T-helper 2 cell treated with Interferon-gamma antibody and Interleukin-4, amounts not matched to agents 5 μg/mL and 100 μg/mL, for 36 hours (primary cell): ENCODE measurements at regions not wholly inside any gene's neighbourhood (a gene's known extent, or its start where the extent isn't known, plus 50 kb on each side); places are given as distances from the start of the nearest gene placed in this dataset.
"Not testable (repeated sequence)": the region's sequence is repeated elsewhere in the genome, so short reads cannot be mapped to it uniquely, and the experiment has no call there.

Experiments
- DNase-seq: peaks from one replicate; pipeline ENCODE4 v3.0.0; 2021; ENCODE audit warnings: low spot score
- H3K27ac Mint-ChIP-seq: one replicate; pipeline ENCODE4 v1.8.0; 2021; ENCODE audit warnings: mild to moderate bottlenecking, mixed read lengths
- H3K27me3 Mint-ChIP-seq: one replicate; pipeline ENCODE4 v1.8.0; 2021; ENCODE audit warnings: low read depth, mixed read lengths
- H3K36me3 Mint-ChIP-seq: one replicate; pipeline ENCODE4 v1.8.0; 2021; ENCODE audit warnings: low read depth, mixed read lengths
- H3K4me1 Mint-ChIP-seq: one replicate; pipeline ENCODE4 v1.8.0; 2021; ENCODE audit warnings: low read depth, mixed read lengths
- H3K4me3 Mint-ChIP-seq: one replicate; pipeline ENCODE4 v1.8.0; 2022; ENCODE audit warnings: mild to moderate bottlenecking, moderate library complexity, mixed read lengths
- H3K9me3 Mint-ChIP-seq: one replicate; pipeline ENCODE4 v1.8.0; 2021; ENCODE audit warnings: mixed read lengths

- Mint-ChIP-seq H3K36me3 (no peaks in the 10 kb centered on the region), H3K27ac (no peak overlapping the region), H3K4me3 (no peak overlapping the region), H3K9me3 (no peaks in the 10 kb centered on the region), H3K27me3 (no peaks in the 10 kb centered on the region), H3K4me1 (no peaks in the 10 kb centered on the region)
- DNase-seq, result no peak
Measured at GRCh38 chr10:123355748-123356481, 201.7 kb downstream of the BUB3 start.

- Mint-ChIP-seq H3K9me3 (no peaks in the 10 kb centered on the region), H3K36me3 (no peaks in the 10 kb centered on the region), H3K27me3 (no peaks in the 10 kb centered on the region), H3K4me1 (no peaks in the 10 kb centered on the region), H3K4me3 (no peak overlapping the region), H3K27ac (no peak overlapping the region)
- no peak for DNase-seq
Measured at GRCh38 chr10:123356799-123357198, 202.6 kb downstream of the BUB3 start.

GRCh38 chr10:123357421-123357930, 203.3 kb downstream of the BUB3 start:
- DNase-seq, result no peak
- H3K9me3 Mint-ChIP-seq, result no peaks in the 10 kb centered on the region
- H3K4me3 Mint-ChIP-seq, result no peak overlapping the region
- no peaks in the 10 kb centered on the region for H3K27me3 Mint-ChIP-seq
- no peak overlapping the region for H3K27ac Mint-ChIP-seq
- H3K4me1 Mint-ChIP-seq, result no peaks in the 10 kb centered on the region
- no peaks in the 10 kb centered on the region for H3K36me3 Mint-ChIP-seq

GRCh38 chr10:123359539-123359938, 205.3 kb downstream of the BUB3 start:
- H3K27me3 Mint-ChIP-seq, result no peaks in the 10 kb centered on the region
- H3K27ac Mint-ChIP-seq, result no peak overlapping the region
- no peak overlapping the region for H3K4me3 Mint-ChIP-seq

GRCh38 chr10:123361832-123362231, 207.6 kb downstream of the BUB3 start:
- DNase-seq, result no peak
- H3K4me1 Mint-ChIP-seq, result no peaks in the 10 kb centered on the region
- no peaks in the 10 kb centered on the region for H3K36me3 Mint-ChIP-seq
- no peak overlapping the region for H3K4me3 Mint-ChIP-seq
- no peak overlapping the region for H3K27ac Mint-ChIP-seq
- H3K9me3 Mint-ChIP-seq, result no peaks in the 10 kb centered on the region
- H3K27me3 Mint-ChIP-seq, result no peaks in the 10 kb centered on the region

More at GRCh38 chr10:123359539-123359938, 205.3 kb downstream of the BUB3 start:
- H3K9me3 Mint-ChIP-seq, result no peaks in the 10 kb centered on the region
- no peak for DNase-seq
- H3K36me3 Mint-ChIP-seq, result no peaks in the 10 kb centered on the region
- H3K4me1 Mint-ChIP-seq, result no peaks in the 10 kb centered on the region

GRCh38 chr10:123367195-123367594, 213.0 kb downstream of the BUB3 start:
- H3K36me3 Mint-ChIP-seq, result no peaks in the 10 kb centered on the region
- H3K9me3 Mint-ChIP-seq, result no peaks in the 10 kb centered on the region
- no peaks in the 10 kb centered on the region for H3K27me3 Mint-ChIP-seq
- no peak overlapping the region for H3K4me3 Mint-ChIP-seq
- no peak for DNase-seq
- no peaks in the 10 kb centered on the region for H3K4me1 Mint-ChIP-seq
- no peak overlapping the region for H3K27ac Mint-ChIP-seq

GRCh38 chr10:123371626-123372025, 217.4 kb downstream of the BUB3 start:
- not testable (repeated sequence) for H3K9me3 Mint-ChIP-seq, H3K4me3 Mint-ChIP-seq, H3K27ac Mint-ChIP-seq, H3K4me1 Mint-ChIP-seq, H3K27me3 Mint-ChIP-seq, H3K36me3 Mint-ChIP-seq, DNase-seq

GRCh38 chr10:123373591-123373990, 219.4 kb downstream of the BUB3 start:
- no peak for DNase-seq
- no peaks in the 10 kb centered on the region for H3K9me3 Mint-ChIP-seq
- H3K27ac Mint-ChIP-seq, result no peak overlapping the region
- H3K36me3 Mint-ChIP-seq, result no peaks in the 10 kb centered on the region
- H3K4me3 Mint-ChIP-seq, result no peak overlapping the region
- H3K27me3 Mint-ChIP-seq, result no peaks in the 10 kb centered on the region
- no peaks in the 10 kb centered on the region for H3K4me1 Mint-ChIP-seq

- DNase-seq, result no peak
- Mint-ChIP-seq H3K9me3 (no peaks in the 10 kb centered on the region), H3K36me3 (no peaks in the 10 kb centered on the region), H3K4me3 (no peak overlapping the region), H3K4me1 (no peaks in the 10 kb centered on the region), H3K27me3 (no peaks in the 10 kb centered on the region), H3K27ac (no peak overlapping the region)
Measured at GRCh38 chr10:123375097-123375496, 220.9 kb downstream of the BUB3 start.

- Mint-ChIP-seq H3K9me3 (no peaks in the 10 kb centered on the region), H3K36me3 (no peaks in the 10 kb centered on the region), H3K4me3 (no peak overlapping the region), H3K4me1 (no peaks in the 10 kb centered on the region), H3K27ac (no peak overlapping the region), H3K27me3 (no peaks in the 10 kb centered on the region)
- no peak for DNase-seq
Measured at GRCh38 chr10:123375738-123376137, 221.5 kb downstream of the BUB3 start.

- Mint-ChIP-seq H3K27me3 (no peaks in the 10 kb centered on the region), H3K27ac (no peak overlapping the region), H3K36me3 (no peaks in the 10 kb centered on the region), H3K4me3 (no peak overlapping the region), H3K9me3 (no peaks in the 10 kb centered on the region), H3K4me1 (no peaks in the 10 kb centered on the region)
- DNase-seq, result no peak
Measured at GRCh38 chr10:123377883-123378282, 223.7 kb downstream of the BUB3 start.

GRCh38 chr10:123378302-123378701, 224.1 kb downstream of the BUB3 start:
- no peak for DNase-seq
- H3K27ac Mint-ChIP-seq, result no peak overlapping the region
- H3K36me3 Mint-ChIP-seq, result no peaks in the 10 kb centered on the region
- no peaks in the 10 kb centered on the region for H3K27me3 Mint-ChIP-seq
- H3K4me1 Mint-ChIP-seq, result no peaks in the 10 kb centered on the region
- H3K9me3 Mint-ChIP-seq, result no peaks in the 10 kb centered on the region
- no peak overlapping the region for H3K4me3 Mint-ChIP-seq

- no peaks in the 10 kb centered on the region for H3K9me3 Mint-ChIP-seq
- no peaks in the 10 kb centered on the region for H3K4me1 Mint-ChIP-seq
- H3K27ac Mint-ChIP-seq, result no peak overlapping the region
- H3K36me3 Mint-ChIP-seq, result no peaks in the 10 kb centered on the region
- H3K4me3 Mint-ChIP-seq, result no peak overlapping the region
- no peaks in the 10 kb centered on the region for H3K27me3 Mint-ChIP-seq
- DNase-seq, result no peak
Measured at GRCh38 chr10:123379156-123379555, 225.0 kb downstream of the BUB3 start.

- Mint-ChIP-seq H3K4me3 (no peak overlapping the region), H3K27me3 (no peaks in the 10 kb centered on the region), H3K9me3 (peaks cover under 1% of the 10 kb centered on the region), H3K27ac (no peak overlapping the region), H3K36me3 (no peaks in the 10 kb centered on the region), H3K4me1 (no peaks in the 10 kb centered on the region)
- no peak for DNase-seq
Measured at GRCh38 chr10:123380491-123381085, 226.4 kb downstream of the BUB3 start.

- Mint-ChIP-seq H3K4me1 (no peaks in the 10 kb centered on the region), H3K9me3 (peaks cover 6% of the 10 kb centered on the region), H3K4me3 (no peak overlapping the region), H3K36me3 (no peaks in the 10 kb centered on the region), H3K27me3 (no peaks in the 10 kb centered on the region), H3K27ac (no peak overlapping the region)
- DNase-seq, result no peak
Measured at GRCh38 chr10:123381224-123381623, 227.0 kb downstream of the BUB3 start.
